HT1080 (cell line): ENCODE measurements at regions not wholly inside any gene's neighbourhood (a gene's known extent, or its start where the extent isn't known, plus 50 kb on each side); places are given as distances from the start of the nearest gene placed in this dataset.

Experiments
- DNase-seq: peaks from one replicate; pipeline ENCODE4 v3.0.0-alpha.2; 2015; ENCODE audit warnings: low read depth

DNA sequence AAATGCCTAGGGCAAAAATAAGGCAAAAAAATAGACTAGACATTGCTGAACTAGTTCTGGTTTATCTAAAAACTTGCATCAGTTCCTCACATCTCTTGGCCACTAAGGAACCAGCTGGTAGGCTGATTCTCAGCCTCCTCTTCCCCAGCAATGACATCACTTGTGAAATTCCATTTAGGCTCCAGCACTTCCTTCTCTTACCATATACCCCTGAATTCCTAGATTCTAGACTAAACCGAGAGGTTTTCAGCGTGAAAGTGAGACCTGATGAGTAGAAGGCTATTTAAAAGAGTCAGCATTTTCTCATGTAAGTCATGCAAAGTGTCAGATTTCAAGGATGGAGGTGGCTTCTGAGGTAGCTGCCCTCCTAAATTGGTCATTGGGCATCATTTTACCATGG, 247.1 kb upstream of the CDIN1 start:
- no peak for DNase-seq

- no peak for DNase-seq
Observed at GRCh38 chr15:36332896-36333295, 246.5 kb upstream of the CDIN1 start.

DNA sequence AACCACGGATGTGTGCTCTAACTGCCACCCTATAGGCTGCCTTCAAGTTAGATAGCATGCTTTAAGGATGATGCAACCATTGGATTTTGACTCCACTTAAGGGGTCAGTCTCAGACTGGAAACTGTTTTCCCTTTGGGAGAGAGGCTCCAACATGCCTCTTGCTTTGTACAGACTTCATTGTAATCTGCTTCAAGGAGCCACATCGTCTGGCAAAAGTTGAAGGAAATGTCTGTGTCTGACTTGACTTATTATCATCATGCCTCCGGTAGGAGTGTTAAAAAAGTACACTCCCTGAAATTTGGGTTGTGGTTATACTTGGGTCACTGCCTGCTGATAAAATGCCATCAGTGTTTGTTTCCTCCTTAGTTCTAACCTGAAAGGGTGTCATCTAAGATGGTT, 245.4 kb upstream of the CDIN1 start:
- no peak for DNase-seq

DNA sequence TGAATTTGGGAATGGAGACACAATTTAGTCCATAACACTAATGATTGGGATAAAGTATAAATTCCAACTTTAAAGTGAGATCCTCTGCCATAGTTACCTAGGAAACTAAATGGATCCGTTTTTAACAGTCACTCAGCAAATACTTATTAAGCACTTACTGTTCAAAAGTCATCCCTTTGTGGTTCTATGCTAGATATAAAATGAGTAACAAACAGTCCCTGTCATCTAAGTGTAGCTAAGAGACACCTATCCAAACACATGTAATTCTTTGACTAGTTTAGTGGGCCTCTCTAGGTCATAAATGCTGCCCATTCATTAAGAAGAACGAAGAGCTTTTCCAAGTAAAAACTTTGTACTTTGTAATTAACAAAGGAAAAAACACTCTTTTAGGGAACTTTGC, 244.2 kb upstream of the CDIN1 start:
- no peak for DNase-seq

GRCh38 chr15:36335659-36336058, 243.8 kb upstream of the CDIN1 start:
- DNase-seq, result no peak

- DNase-seq, result no peak
Observed at GRCh38 chr15:36344887-36345286, 234.5 kb upstream of the CDIN1 start.

DNA sequence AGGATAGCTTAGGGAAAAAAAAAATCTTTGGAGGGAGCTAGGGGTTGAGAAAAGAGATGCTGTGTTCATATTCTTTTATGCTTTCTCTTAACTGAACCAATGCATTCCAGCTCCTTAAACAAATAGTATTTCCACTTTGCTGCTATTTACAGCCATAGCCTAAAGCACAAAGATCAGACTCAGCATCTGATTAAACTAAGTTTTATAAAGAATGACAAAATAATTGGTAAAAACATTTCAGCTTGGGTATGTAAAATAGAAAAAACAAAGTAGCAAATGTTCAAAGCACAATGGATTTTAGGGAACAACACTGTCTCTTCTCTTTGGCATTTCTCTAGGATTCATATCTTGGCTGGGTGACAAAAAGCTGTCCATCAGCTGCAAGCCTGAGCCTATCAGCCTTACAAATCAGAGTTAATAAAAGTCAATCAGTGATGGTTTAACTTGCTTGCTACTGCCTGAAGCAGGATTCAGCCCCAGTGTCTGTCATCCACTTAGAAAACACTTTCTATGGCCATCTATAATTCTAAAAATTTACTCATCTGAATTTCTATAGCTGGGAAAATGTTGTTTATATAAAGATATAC, 232.1 kb upstream of the CDIN1 start:
- DNase-seq, result no peak

- DNase-seq, result no peak
Observed at GRCh38 chr15:36356466-36356865, 223.0 kb upstream of the CDIN1 start.

DNA sequence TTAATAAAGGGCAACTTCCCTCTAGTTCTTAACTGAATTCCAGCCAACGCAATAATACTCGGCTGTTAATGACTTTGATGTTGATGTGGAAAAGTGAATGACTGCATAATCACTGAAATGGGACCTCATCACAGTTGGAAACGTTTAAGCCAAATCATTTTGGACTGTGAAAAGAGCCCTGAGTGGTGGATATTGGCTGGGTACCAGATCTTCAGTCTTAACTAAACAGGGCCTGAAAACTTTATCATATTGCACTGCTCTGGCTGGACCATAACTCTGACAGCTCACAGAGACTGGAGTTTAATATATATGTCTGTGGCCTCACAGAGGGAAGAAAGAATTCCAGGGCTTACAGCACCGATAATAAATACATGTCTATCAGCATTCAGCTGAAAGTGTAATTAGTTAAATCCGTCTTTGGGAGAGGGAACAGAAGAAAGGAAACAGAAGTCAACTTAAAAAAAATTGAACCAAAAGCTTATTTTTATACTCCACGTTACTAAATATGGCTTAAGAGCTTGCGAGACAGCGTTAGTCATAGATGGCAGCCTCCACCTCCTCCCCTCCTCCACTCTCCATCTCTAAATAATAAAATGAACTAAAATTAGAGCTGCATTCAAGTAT, 222.3 kb upstream of the CDIN1 start:
- no peak for DNase-seq

DNA sequence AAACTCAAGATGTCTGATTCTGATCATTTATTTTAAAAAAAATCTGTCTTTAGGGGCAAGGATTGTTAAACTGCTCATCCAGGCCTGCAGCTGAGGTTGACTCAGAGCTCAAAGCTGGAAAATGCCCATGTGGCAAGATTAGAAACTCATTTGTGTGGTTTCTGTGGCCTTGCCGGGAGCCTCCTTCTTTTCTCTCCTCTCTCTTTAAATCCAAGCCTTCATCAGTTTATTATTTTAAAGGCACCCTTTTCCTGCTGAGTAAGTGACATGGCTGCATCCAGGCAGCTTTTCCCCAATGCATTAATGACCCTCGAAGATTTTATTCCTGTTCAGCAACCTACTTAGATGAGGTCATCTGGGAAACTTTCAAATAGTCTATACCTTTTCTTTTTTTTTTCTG, 221.3 kb upstream of the CDIN1 start:
- DNase-seq, result peak; percentile 86

DNA sequence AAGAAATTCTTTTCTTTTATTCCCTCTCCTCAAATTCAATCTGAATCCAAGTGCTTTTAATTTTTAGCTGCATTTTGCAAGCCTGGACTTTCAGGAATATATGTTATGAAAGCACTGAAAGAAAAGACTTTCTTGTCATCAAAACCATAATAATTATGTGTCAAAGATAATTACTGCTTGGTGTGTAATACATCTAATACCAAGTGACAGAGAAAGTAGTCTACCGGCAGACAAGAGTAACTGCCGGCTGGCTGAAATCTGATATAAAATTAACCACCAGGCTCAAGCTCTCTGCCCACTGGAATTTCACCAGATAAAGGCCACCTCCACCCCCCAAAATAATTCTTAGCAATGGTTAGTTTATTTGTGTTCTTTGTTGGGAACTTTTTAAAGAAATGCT, 220.9 kb upstream of the CDIN1 start:
- no peak for DNase-seq

- no peak for DNase-seq
Observed at GRCh38 chr15:36359286-36359685, 220.1 kb upstream of the CDIN1 start.

- DNase-seq, result peak; percentile 40
Observed at GRCh38 chr15:36361351-36361870, 218.0 kb upstream of the CDIN1 start.

GRCh38 chr15:36362509-36362915, 216.9 kb upstream of the CDIN1 start:
- no peak for DNase-seq

- no peak for DNase-seq
Observed at GRCh38 chr15:36363335-36363734, 216.1 kb upstream of the CDIN1 start.

- DNase-seq, result no peak
Observed at GRCh38 chr15:36364377-36364776, 215.0 kb upstream of the CDIN1 start.

DNA sequence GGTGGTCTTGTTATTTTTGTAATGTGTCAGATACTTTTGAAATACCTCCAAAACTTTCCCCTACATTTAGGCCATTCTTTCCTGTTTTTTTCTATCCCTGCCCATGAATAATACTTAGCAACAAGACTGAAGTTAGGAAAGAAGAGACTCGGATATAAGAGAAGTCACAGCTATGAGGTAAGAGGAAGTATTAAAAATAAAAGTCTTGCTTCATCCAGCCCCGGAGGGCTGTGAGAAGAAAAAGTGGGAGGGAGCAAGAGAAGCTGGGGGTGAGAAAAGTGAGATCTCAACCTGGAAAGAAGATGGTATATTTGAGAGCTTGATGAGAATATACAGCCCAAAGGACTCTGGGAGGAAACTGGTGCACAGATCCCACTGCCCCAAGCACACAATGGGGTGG, 213.5 kb upstream of the CDIN1 start:
- no peak for DNase-seq

GRCh38 chr15:36370051-36370730, 209.2 kb upstream of the CDIN1 start:
- no peak for DNase-seq

DNA sequence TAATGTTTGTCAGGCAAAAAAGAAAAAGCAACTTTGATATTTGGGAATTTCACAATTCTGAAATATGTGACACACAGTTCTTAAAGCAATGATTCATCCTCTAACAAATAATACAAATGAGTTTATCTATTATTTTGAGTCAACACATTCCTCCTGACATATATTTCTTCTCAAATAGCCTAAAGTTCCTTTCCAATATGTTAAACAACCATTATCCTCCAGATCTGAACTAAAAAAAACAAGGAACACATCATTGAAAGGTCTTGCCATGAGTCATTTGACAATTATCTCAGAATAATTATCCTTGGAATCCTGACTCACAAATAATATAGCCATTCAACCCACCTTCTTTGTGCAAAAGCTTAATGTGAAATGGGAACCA, 208.7 kb upstream of the CDIN1 start:
- peak; percentile 80 for DNase-seq

- DNase-seq, result peak; percentile 17
Observed at GRCh38 chr15:36371509-36371908, 207.9 kb upstream of the CDIN1 start.

DNA sequence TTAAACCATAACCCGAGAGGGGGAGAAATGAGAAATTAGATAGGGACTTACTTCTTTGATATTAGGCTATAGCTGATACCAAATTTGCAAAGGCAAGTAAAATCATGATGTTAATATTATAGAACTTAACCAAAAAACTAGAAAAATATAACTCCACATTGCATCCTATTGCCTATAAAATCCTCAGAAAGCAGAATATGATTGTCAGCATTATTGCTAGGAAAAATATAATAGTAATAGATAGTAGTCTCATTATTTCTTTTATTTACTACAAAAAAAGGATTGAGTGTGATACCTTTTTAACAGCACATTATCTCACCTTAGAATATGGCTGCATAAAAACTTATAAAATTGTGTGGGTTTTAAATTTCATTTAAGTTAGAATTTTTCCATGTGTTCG, 206.5 kb upstream of the CDIN1 start:
- no peak for DNase-seq

- peak; percentile 38 for DNase-seq
Observed at GRCh38 chr15:36373550-36373949, 205.9 kb upstream of the CDIN1 start.

DNA sequence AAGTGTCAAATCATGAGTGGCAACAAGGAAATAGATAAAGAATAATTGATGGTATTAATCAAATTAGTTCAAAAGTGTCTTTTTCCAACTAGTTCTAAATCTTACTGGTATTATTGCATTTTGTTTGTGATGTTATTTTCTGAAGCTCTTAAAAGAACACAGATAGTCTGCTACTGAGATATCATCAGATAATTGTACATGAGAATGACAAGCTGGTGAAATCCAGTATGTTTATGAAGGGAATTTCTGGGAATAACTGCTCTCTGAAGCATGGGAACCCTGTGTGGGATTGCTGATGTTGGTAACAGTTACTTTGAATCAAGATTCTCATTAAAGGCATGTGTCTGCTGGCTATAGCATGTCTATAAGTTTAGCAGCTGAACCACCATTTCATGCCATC, 190.3 kb upstream of the CDIN1 start:
- DNase-seq, result no peak
